H1 (cell line): ENCODE measurements at regions not wholly inside any gene's neighbourhood (a gene's known extent, or its start where the extent isn't known, plus 50 kb on each side); places are given as distances from the start of the nearest gene placed in this dataset.

ENCODE experiments used
- CTCF ChIA-PET: fragments of 300-600 bp; sonication (Branson Sonifier 250); formaldehyde crosslinking; loops from one replicate; lab custom pipeline; 2021; ENCODE audit not compliant: partially characterized antibody; lab: Charles Lee
- POLR2A ChIA-PET: fragments of 300-600 bp; sonication (Branson Sonifier 250); formaldehyde crosslinking; loops from one replicate; lab custom pipeline; 2021; ENCODE audit warnings: inconsistent platforms; ENCODE audit not compliant: partially characterized antibody; lab: Charles Lee
- DNase-seq, 2 experiments: peaks; one replicate each; pipeline versions ENCODE4 v3.0.0 to v3.0.0-alpha.2; 2010 to 2022; ENCODE audit warnings: low spot score in 2 of 2, low read depth in 1 of 2, mixed read lengths in 1 of 2
- FAIRE-seq: peaks from 2 replicates; lab custom pipeline; 2011; peaks lifted over from hg19 to GRCh38; lab: Jason Lieb, UNC
- H2AFZ ChIP-seq: 2 replicates; pipeline ENCODE4 v1.8.1; 2012; ENCODE audit warnings: low read length, inconsistent platforms
- H2AK5ac ChIP-seq: 2 replicates; pipeline ENCODE4 v1.6.1; 2013; ENCODE audit warnings: low read depth, low read length
- H2BK120ac ChIP-seq: replicated peaks from 2 replicates; pipeline ENCODE3; 2013; ENCODE audit warnings: low read depth, low read length, inconsistent platforms
- H2BK12ac ChIP-seq: 2 replicates; pipeline ENCODE4 v1.6.1; 2013; ENCODE audit warnings: low read depth, low read length
- H2BK15ac ChIP-seq: 2 replicates; pipeline ENCODE4 v1.6.1; 2013; ENCODE audit warnings: low read length
- H2BK20ac ChIP-seq: 2 replicates; pipeline ENCODE4 v1.6.1; 2013; ENCODE audit warnings: low read length
- H2BK5ac ChIP-seq: 2 replicates; pipeline ENCODE4 v1.6.1; 2013; ENCODE audit warnings: low read depth, low read length
- H3K14ac ChIP-seq: 2 replicates; pipeline ENCODE4 v1.6.1; 2013; ENCODE audit warnings: inconsistent platforms; ENCODE audit not compliant: insufficient read length
- H3K18ac ChIP-seq: 2 replicates; pipeline ENCODE4 v1.6.1; 2013; ENCODE audit warnings: low read length; ENCODE audit errors: extremely low read depth
- H3K23ac ChIP-seq: 2 replicates; pipeline ENCODE4 v1.6.1; 2013; ENCODE audit warnings: inconsistent platforms; ENCODE audit not compliant: insufficient read length
- H3K23me2 ChIP-seq: 2 replicates; pipeline ENCODE4 v1.6.1; 2013; ENCODE audit warnings: low read depth, low read length
- H3K27ac ChIP-seq: 2 replicates; pipeline ENCODE4 v1.6.1; 2011; ENCODE audit warnings: low read depth, low read length, inconsistent platforms
- H3K27me3 ChIP-seq, 4 experiments: replicated peaks in 1 of 4; 1 replicate in 1 of 4; 2 replicates in 3 of 4; pipeline versions ENCODE4 v1.6.1 to v1.8.1; 2011 to 2013; ENCODE audit warnings: low read length in 3 of 4, mild to moderate bottlenecking in 3 of 4, inconsistent platforms in 2 of 4, mixed read lengths in 2 of 4, moderate library complexity in 1 of 4; ENCODE audit not compliant: control insufficient read depth in 3 of 4, insufficient read depth in 3 of 4; ENCODE audit errors: extremely low read depth in 1 of 4
- H3K36me3 ChIP-seq, 4 experiments: 2 replicates each; pipeline versions ENCODE4 v1.6.1 to v1.8.1; 2011 to 2013; ENCODE audit warnings: mild to moderate bottlenecking in 4 of 4, low read length in 3 of 4, moderate library complexity in 2 of 4, control low read depth in 1 of 4, inconsistent platforms in 1 of 4; ENCODE audit not compliant: insufficient read depth in 4 of 4, control insufficient read depth in 2 of 4
- H3K4ac ChIP-seq: replicated peaks from 2 replicates; pipeline ENCODE3; 2013; ENCODE audit warnings: low read length, low read depth, mixed read lengths, inconsistent platforms; ENCODE audit not compliant: insufficient read length
- H3K4me1 ChIP-seq, 4 experiments: replicated peaks in 1 of 4; 1 replicate in 1 of 4; 2 replicates in 3 of 4; pipeline versions ENCODE4 v1.6.1 to v1.8.1; 2011 to 2013; ENCODE audit warnings: low read length in 3 of 4, inconsistent platforms in 2 of 4, mixed read lengths in 1 of 4; ENCODE audit not compliant: insufficient read depth in 4 of 4, control insufficient read depth in 3 of 4
- H3K4me2 ChIP-seq, 2 experiments: 2 replicates each; pipeline versions ENCODE4 v1.6.1 to v1.8.1; 2011 to 2013; ENCODE audit warnings: low read depth in 2 of 2, low read length in 2 of 2, control low read depth in 1 of 2, inconsistent platforms in 1 of 2, mild to moderate bottlenecking in 1 of 2; ENCODE audit not compliant: insufficient read depth in 1 of 2
- H3K4me3 ChIP-seq, 4 experiments: fragments of 200-600, 300-600 bp in 1 of 4; sonication (generic), shearing (Covaris generic), sonication (Bioruptor Twin) in 1 of 4; 2 replicates each; pipeline versions ENCODE4 v1.5.1 to v1.8.1; 2011 to 2016; ENCODE audit warnings: low read length in 4 of 4, low read depth in 3 of 4, control low read depth in 2 of 4, inconsistent platforms in 2 of 4, mild to moderate bottlenecking in 2 of 4, mixed read lengths in 1 of 4, moderate library complexity in 1 of 4; ENCODE audit not compliant: insufficient read depth in 2 of 4; ENCODE audit errors: extremely low read depth in 1 of 4
- H3K56ac ChIP-seq: replicated peaks from 2 replicates; pipeline ENCODE3; 2013; ENCODE audit warnings: low read depth, mild to moderate bottlenecking, mixed read lengths, low read length, inconsistent platforms; ENCODE audit not compliant: insufficient read length
- H3K79me1 ChIP-seq: 2 replicates; pipeline ENCODE4 v1.6.1; 2013; ENCODE audit warnings: low read depth, low read length, control low read depth
- H3K79me2 ChIP-seq, 2 experiments: 2 replicates each; pipeline versions ENCODE4 v1.6.1 to v1.8.1; 2012 to 2013; ENCODE audit warnings: low read length in 2 of 2, mild to moderate bottlenecking in 2 of 2, inconsistent platforms in 1 of 2; ENCODE audit not compliant: insufficient read depth in 2 of 2, control insufficient read depth in 1 of 2
- H3K9ac ChIP-seq, 4 experiments: replicated peaks in 1 of 4; 1 replicate in 1 of 4; 2 replicates in 3 of 4; pipeline versions ENCODE4 v1.6.1 to v1.8.1; 2011 to 2013; ENCODE audit warnings: low read depth in 3 of 4, low read length in 3 of 4, control low read depth in 2 of 4, mild to moderate bottlenecking in 2 of 4, moderate library complexity in 2 of 4, inconsistent platforms in 1 of 4; ENCODE audit errors: extremely low read depth in 1 of 4
- H3K9me3 ChIP-seq, 2 experiments: 2 replicates each; pipeline versions ENCODE4 v1.6.1 to v1.8.1; 2012 to 2013; ENCODE audit warnings: mild to moderate bottlenecking in 2 of 2, moderate library complexity in 2 of 2, control low read depth in 1 of 2, inconsistent platforms in 1 of 2, low read depth in 1 of 2, low read length in 1 of 2, mixed read lengths in 1 of 2; ENCODE audit not compliant: insufficient read depth in 2 of 2
- H4K20me1 ChIP-seq, 2 experiments: replicated peaks in 1 of 2; 2 replicates each; pipeline versions ENCODE3 to v1.8.1; 2011 to 2013; ENCODE audit warnings: inconsistent platforms in 2 of 2, low read length in 2 of 2, mild to moderate bottlenecking in 1 of 2; ENCODE audit not compliant: insufficient read depth in 2 of 2, control insufficient read depth in 1 of 2
- H4K5ac ChIP-seq: 2 replicates; pipeline ENCODE4 v1.6.1; 2013; ENCODE audit warnings: low read length, low read depth, mixed read lengths, inconsistent platforms; ENCODE audit not compliant: insufficient read length
- H4K8ac ChIP-seq: 2 replicates; pipeline ENCODE4 v1.8.0; 2013; ENCODE audit warnings: mild to moderate bottlenecking, moderate library complexity, low read length, inconsistent platforms; ENCODE audit not compliant: insufficient read depth; ENCODE audit errors: extremely low read depth
- H4K91ac ChIP-seq: replicated peaks from 2 replicates; pipeline ENCODE3; 2013; ENCODE audit warnings: low read length, mixed read lengths, inconsistent platforms; ENCODE audit not compliant: insufficient read length
- CBX5 ChIP-seq: fragments of 300-800, 300-1000 bp; sonication (generic); IDR thresholded peaks from 2 replicates; pipeline ENCODE4 v1.7.1; 2016; ENCODE audit warnings: antibody characterized with exemption, low read length, low read depth
- CBX8 ChIP-seq: fragments of 300-800, 300-1000 bp; sonication (generic); IDR thresholded peaks from 2 replicates; pipeline ENCODE4 v1.7.1; 2016; ENCODE audit warnings: low read depth, low read length, borderline replicate concordance
- CREB1 ChIP-seq: IDR thresholded peaks from 2 replicates; pipeline ENCODE4 v1.6.1; 2012; ENCODE audit warnings: inconsistent platforms
- EGR1 ChIP-seq: IDR thresholded peaks from 2 replicates; pipeline ENCODE4 v1.6.1; 2011; ENCODE audit warnings: low read depth, low read length, borderline replicate concordance
- JUND ChIP-seq: IDR thresholded peaks from 2 replicates; pipeline ENCODE4 v1.6.1; 2011; ENCODE audit warnings: mild to moderate bottlenecking, improper control_type of control experiment, low read length
- NANOG ChIP-seq: IDR thresholded peaks from 2 replicates; pipeline ENCODE4 v1.6.1; 2011; ENCODE audit warnings: low read length, low read depth, mild to moderate bottlenecking, inconsistent platforms; ENCODE audit not compliant: insufficient read depth, poor library complexity, severe bottlenecking
- PHF8 ChIP-seq: fragments of 200-600 bp; sonication (generic); conservative IDR thresholded peaks from 2 replicates; pipeline ENCODE4 v1.7.1; 2012; ENCODE audit warnings: low read depth, mild to moderate bottlenecking, inconsistent platforms, low read length, moderate library complexity
- RXRA ChIP-seq: IDR thresholded peaks from 2 replicates; pipeline ENCODE4 v1.6.1; 2011; ENCODE audit warnings: low read depth, mild to moderate bottlenecking, low read length, moderate library complexity; ENCODE audit not compliant: insufficient read depth
- TAF7 ChIP-seq: optimal IDR thresholded peaks from 2 replicates; pipeline ENCODE3; 2011; ENCODE audit warnings: low read depth, mild to moderate bottlenecking, inconsistent platforms, low read length, moderate library complexity, borderline replicate concordance
- TCF12 ChIP-seq: IDR thresholded peaks from 2 replicates; pipeline ENCODE4 v1.6.1; 2011; ENCODE audit warnings: low read depth, mild to moderate bottlenecking, low read length
- TEAD4 ChIP-seq: IDR thresholded peaks from 2 replicates; pipeline ENCODE4 v1.6.1; 2012; ENCODE audit warnings: low read depth, low read length, inconsistent platforms, mixed read lengths
- WGBS, 2 experiments: shearing (Covaris generic) in 1 of 2; methylation state at CpG; one replicate each; pipeline versions ENCODE4 v1.1.6 to v1.1.7; 2013 to 2015; ENCODE audit warnings: low lambda C conversion rate in 2 of 2, mixed read lengths in 2 of 2, inconsistent platforms in 1 of 2, low coverage in 1 of 2, missing lambda C conversion rate in 1 of 2; ENCODE audit not compliant: insufficient replicate concordance in 2 of 2, insufficient coverage in 1 of 2, insufficient read length in 1 of 2; ENCODE audit errors: extremely low coverage in 1 of 2, missing lambda C conversion rate in 1 of 2; 5-methylcytosine and 5-hydroxymethylcytosine counted together
- TF ChIP-seq, protein P1 (sequence below): IDR thresholded peaks from 2 replicates; pipeline ENCODE4 v1.6.1; 2011; ENCODE audit warnings: low read length, improper control_type of control experiment

GRCh38 chr16:87542531-87543102, 49.8 kb upstream of the ZCCHC14 start:
- H2AK5ac ChIP-seq, result no peak overlapping the region
- H3K4ac ChIP-seq, result no peak overlapping the region
- H2BK120ac ChIP-seq, result no peak overlapping the region
- H3K56ac ChIP-seq, result no peak overlapping the region
- FAIRE-seq (no peak), DNase-seq (no peak)
- no peak overlapping the region for H3K23ac ChIP-seq
- H3K23me2 ChIP-seq, result no peaks in the 10 kb centered on the region
- peak overlapping the region in 1 of 4 experiments; percentile 24; a peak in 1 of 7 replicates for H3K9ac ChIP-seq
- H2BK12ac ChIP-seq, result no peak overlapping the region
- POLR2A ChIA-PET, result no interaction called here
- no peak overlapping the region for H3K18ac ChIP-seq
- H3K4me3 ChIP-seq, result no peak overlapping the region
- H3K79me1 ChIP-seq, result no peaks in the 10 kb centered on the region
- peaks cover 7 to 8% of the 10 kb centered on the region in 2 experiments; a peak in 1 of 4 replicates for H3K9me3 ChIP-seq
- no peak overlapping the region for H4K5ac ChIP-seq
- H4K8ac ChIP-seq, result no peak overlapping the region
- H3K36me3 ChIP-seq, result no peaks in the 10 kb centered on the region
- no peak overlapping the region for H3K14ac ChIP-seq
- H2BK15ac ChIP-seq, result no peak overlapping the region
- no peak overlapping the region for H2BK20ac ChIP-seq
- no peak overlapping the region for H2AFZ ChIP-seq
- peak overlapping the region; percentile 47 for H4K91ac ChIP-seq
- no peaks in the 10 kb centered on the region for H3K27me3 ChIP-seq
- no peak for TF ChIP-seq TEAD4
- TF ChIP-seq CREB1, result no peak
- no peak for TF ChIP-seq CBX5
- TF ChIP-seq NANOG, result no peak
- TF ChIP-seq PHF8, result no peak
- TF ChIP-seq, protein P1, sequence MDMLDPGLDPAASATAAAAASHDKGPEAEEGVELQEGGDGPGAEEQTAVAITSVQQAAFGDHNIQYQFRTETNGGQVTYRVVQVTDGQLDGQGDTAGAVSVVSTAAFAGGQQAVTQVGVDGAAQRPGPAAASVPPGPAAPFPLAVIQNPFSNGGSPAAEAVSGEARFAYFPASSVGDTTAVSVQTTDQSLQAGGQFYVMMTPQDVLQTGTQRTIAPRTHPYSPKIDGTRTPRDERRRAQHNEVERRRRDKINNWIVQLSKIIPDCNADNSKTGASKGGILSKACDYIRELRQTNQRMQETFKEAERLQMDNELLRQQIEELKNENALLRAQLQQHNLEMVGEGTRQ, result no peak
- TF ChIP-seq CBX8, result no peak
- TF ChIP-seq JUND, result no peak
- TF ChIP-seq TCF12, result no peak
- TF ChIP-seq RXRA, result no peak
- no peak for TF ChIP-seq EGR1
- no peak for TF ChIP-seq TAF7
- H3K27ac ChIP-seq, result no peak overlapping the region
- CTCF ChIA-PET, result interaction anchor here (0.7 to 2.5 kb wide), 13 partner anchors 8 to 129 kb away, joined by 3 to 14 read pairs (median 3); no protein-coding TSS in a partner anchor
- H3K4me1 ChIP-seq, result peaks cover 0 to 8% (median 2%) of the 10 kb centered on the region in 4 experiments; a peak in 2 of 7 replicates
- H2BK5ac ChIP-seq, result no peak overlapping the region
- H3K4me2 ChIP-seq, result no peak overlapping the region
- WGBS, 2 experiments, result 90% methylated on average over 17 of the region's 17 CpGs; no CpG with 5 or more reads in 1 of the 2 experiments
- no peaks in the 10 kb centered on the region for H3K79me2 ChIP-seq
- H4K20me1 ChIP-seq, result peaks cover 0 to 2% of the 10 kb centered on the region in 2 experiments
